ENCODE measurements at regions not wholly inside any gene's neighbourhood (a gene's known extent, or its start where the extent isn't known, plus 50 kb on each side); places are given as distances from the start of the nearest gene placed in this dataset.

- no peaks in the 10 kb centered on the region for H3K27me3 ChIP-seq (replicated peaks; ENCODE audit: insufficient read depth)
- peaks cover 4% of the 10 kb centered on the region for H3K4me1 ChIP-seq (replicated peaks)
- no peaks in the 10 kb centered on the region for H3K9me3 ChIP-seq
- 83% methylated on average over 6 of the region's 6 CpGs for WGBS
- H3K36me3 ChIP-seq = no peaks in the 10 kb centered on the region
- no peak overlapping the region for H3K4me3 ChIP-seq
- intact Hi-C loops (cut with DNase I) = loop anchor here (5.0 kb wide), 1 partner anchor 72 kb away; no protein-coding TSS in a partner anchor
- no peak for DNase-seq (ENCODE audit: low spot score)
- no peak overlapping the region for H3K27ac ChIP-seq
- TF ChIP-seq POLR2A (IDR thresholded peaks at IDR 0.05) (no peak), CTCF (IDR thresholded peaks at IDR 0.05) (no peak), POLR2AphosphoS5 (IDR thresholded peaks at IDR 0.05) (no peak)
These were observed 148.5 kb upstream of the TAB2 start for GRCh38 chr6:149168968-149169367.

DNA sequence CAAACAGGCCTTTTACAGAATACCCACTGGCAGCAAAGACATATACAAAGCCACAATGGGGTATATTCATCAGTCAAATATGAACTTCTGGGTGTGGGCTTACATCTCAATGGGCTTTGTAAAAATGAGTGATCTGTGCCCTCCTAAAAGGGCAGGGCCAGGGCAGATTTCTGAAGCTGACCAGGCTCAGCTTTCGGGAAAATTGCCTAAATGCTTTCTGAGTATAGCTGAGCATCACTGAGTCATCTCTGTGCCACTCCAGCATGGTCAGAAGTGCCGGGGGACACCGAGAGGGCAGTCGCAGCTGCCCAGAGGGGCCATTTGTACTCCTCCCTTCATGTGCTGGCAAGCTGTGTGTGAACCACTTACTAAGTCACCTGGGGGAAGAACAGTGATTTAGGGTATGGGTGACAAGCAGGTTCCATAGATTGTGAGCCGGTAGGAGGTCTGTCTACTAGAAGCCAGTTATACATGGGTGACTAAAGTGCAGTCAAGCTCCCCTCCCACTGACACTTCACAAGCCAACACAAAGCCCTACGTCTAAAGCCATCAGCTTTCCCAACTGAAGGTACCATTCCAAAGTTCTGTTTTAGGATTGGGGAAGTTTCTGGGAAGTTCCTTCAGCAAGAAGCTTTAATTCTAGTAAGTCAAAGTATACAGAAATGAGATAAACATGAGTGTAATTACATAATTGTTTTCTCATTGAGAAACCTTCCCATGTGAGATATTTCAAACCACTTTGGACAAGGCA, 147.6 kb upstream of the TAB2 start:
- Histone ChIP-seq H3K4me1 (replicated peaks) (peaks cover 4% of the 10 kb centered on the region), H3K9me3 (no peaks in the 10 kb centered on the region), H3K4me3 (no peak overlapping the region), H3K36me3 (no peaks in the 10 kb centered on the region), H3K27ac (no peak overlapping the region), H3K27me3 (replicated peaks; ENCODE audit: insufficient read depth) (no peaks in the 10 kb centered on the region)
- WGBS = 80% methylated on average over 6 of the region's 6 CpGs
- TF ChIP-seq POLR2AphosphoS5 (IDR thresholded peaks at IDR 0.05) (no peak), CTCF (IDR thresholded peaks at IDR 0.05) (no peak), POLR2A (IDR thresholded peaks at IDR 0.05) (no peak)
- intact Hi-C loops (cut with DNase I) = loop anchor here (5.0 kb wide), 1 partner anchor 73 kb away; no protein-coding TSS in a partner anchor
- DNase-seq (ENCODE audit: low spot score) = no peak

- Histone ChIP-seq H3K9me3 (no peaks in the 10 kb centered on the region), H3K4me1 (replicated peaks) (peaks cover 4% of the 10 kb centered on the region), H3K27me3 (replicated peaks; ENCODE audit: insufficient read depth) (no peaks in the 10 kb centered on the region), H3K27ac (no peak overlapping the region), H3K4me3 (no peak overlapping the region), H3K36me3 (no peaks in the 10 kb centered on the region)
- 24% methylated on average over 11 of the region's 11 CpGs for WGBS
- no peak for TF ChIP-seq CTCF (IDR thresholded peaks at IDR 0.05)
- TF ChIP-seq POLR2AphosphoS5 (IDR thresholded peaks at IDR 0.05) = no peak
- TF ChIP-seq POLR2A (IDR thresholded peaks at IDR 0.05) = no peak
- DNase-seq (ENCODE audit: low spot score) = no peak
- intact Hi-C loops (cut with DNase I) = no loop called here
These were observed 146.7 kb upstream of the TAB2 start for GRCh38 chr6:149170564-149171452.

DNA sequence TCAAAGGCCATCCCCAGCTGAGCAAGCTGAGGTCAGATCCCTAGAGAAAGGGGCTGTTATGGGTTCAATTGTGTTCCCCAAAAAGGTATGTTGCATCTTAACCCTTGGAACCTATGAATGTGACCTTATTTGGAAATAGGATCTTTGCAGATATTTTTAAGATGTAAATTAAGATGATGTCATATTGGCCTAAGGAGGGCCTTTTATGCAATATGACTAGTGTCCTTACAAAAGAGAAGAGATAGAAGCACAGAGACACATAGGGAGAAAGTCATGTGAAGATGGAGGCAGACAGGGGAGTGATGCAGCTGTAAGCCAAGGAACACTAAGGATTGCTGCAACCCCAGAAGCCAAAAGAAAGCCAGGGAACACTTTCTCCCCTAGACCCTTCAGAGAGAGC, 144.3 kb upstream of the TAB2 start:
- intact Hi-C loops (cut with DNase I) = no loop called here
- H3K4me1 ChIP-seq (replicated peaks) = no peaks in the 10 kb centered on the region
- DNase-seq (ENCODE audit: low spot score) = no peak
- TF ChIP-seq POLR2AphosphoS5 (IDR thresholded peaks at IDR 0.05) (no peak), POLR2A (IDR thresholded peaks at IDR 0.05) (no peak)
- H3K36me3 ChIP-seq = no peaks in the 10 kb centered on the region
- H3K9me3 ChIP-seq = no peaks in the 10 kb centered on the region
- no peak overlapping the region for H3K4me3 ChIP-seq
- no peaks in the 10 kb centered on the region for H3K27me3 ChIP-seq (replicated peaks; ENCODE audit: insufficient read depth)
- no peak overlapping the region for H3K27ac ChIP-seq

GRCh38 chr6:149174962-149175361, 142.6 kb upstream of the TAB2 start:
- Histone ChIP-seq H3K27ac (no peak overlapping the region), H3K4me3 (no peak overlapping the region)
- 94% methylated on average over 1 of the region's 1 CpG for WGBS

More at GRCh38 chr6:149174962-149175361, 142.6 kb upstream of the TAB2 start:
- no peaks in the 10 kb centered on the region for H3K36me3 ChIP-seq
- no peaks in the 10 kb centered on the region for H3K27me3 ChIP-seq (replicated peaks; ENCODE audit: insufficient read depth)
- H3K9me3 ChIP-seq = no peaks in the 10 kb centered on the region
- no peak for TF ChIP-seq POLR2AphosphoS5 (IDR thresholded peaks at IDR 0.05)
- no peak for TF ChIP-seq POLR2A (IDR thresholded peaks at IDR 0.05)
- no peak for TF ChIP-seq CTCF (IDR thresholded peaks at IDR 0.05)
- intact Hi-C loops (cut with DNase I) = no loop called here
- no peaks in the 10 kb centered on the region for H3K4me1 ChIP-seq (replicated peaks)
- no peak for DNase-seq (ENCODE audit: low spot score)
